ENCODE measurements at regions not wholly inside any gene's neighbourhood (a gene's known extent, or its start where the extent isn't known, plus 50 kb on each side); places are given as distances from the start of the nearest gene placed in this dataset.
"Not testable (repeated sequence)": the region's sequence is repeated elsewhere in the genome, so short reads cannot be mapped to it uniquely, and the experiment has no call there.

DNA sequence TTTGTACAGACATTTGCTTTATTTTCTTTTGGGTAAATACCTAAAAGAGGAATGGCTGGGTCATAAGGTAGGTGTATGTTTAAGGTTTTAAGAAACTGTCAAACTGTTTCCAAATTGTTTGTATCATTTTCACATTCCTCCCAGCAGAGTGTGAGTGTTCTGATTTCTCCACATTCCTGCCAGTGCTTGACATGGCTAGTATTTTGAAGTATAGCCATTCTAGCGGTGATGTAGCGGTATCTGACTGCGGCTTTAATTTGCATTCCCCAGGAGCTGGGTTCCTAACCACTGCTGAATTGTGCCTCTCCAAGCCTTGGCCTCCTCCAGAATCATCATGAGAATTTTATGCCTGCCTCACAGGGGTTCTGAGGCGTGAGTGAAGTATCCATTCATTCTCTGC, 61.8 kb upstream of the ARL4C start:
- no peak overlapping the region for H3K27ac ChIP-seq (ENCODE audit: insufficient read depth, low read length, poor library complexity, severe bottlenecking)
- Mint-ChIP-seq H3K9me3 (peaks cover 0 to 9% (median 2%) of the 10 kb centered on the region in 7 donors), H3K4me1 (peaks cover 0 to 4% (median 0%) of the 10 kb centered on the region in 4 donors), H3K27ac (no peak overlapping the region), H3K27me3 (peaks cover 16% of the 10 kb centered on the region), H3K4me3 (no peak overlapping the region), H3K36me3 (no peaks in the 10 kb centered on the region)
- DNase-seq = no peak
- no peaks in the 10 kb centered on the region for H3K9me3 ChIP-seq (ENCODE audit: control insufficient read depth in 2 of 2, low read length in 2 of 2)
- H3K4me1 ChIP-seq (ENCODE audit: control insufficient read depth, insufficient read depth, low read length, poor library complexity, severe bottlenecking) = no peaks in the 10 kb centered on the region
- H3K36me3 ChIP-seq (ENCODE audit: control insufficient read depth, insufficient read depth, low read length) = no peaks in the 10 kb centered on the region
- no peak for ATAC-seq (ENCODE audit: low read depth in 2 of 2)
- H3K27me3 ChIP-seq (ENCODE audit: control insufficient read depth, insufficient read depth, low read length) = no peaks in the 10 kb centered on the region
- no peak overlapping the region for H3K4me3 ChIP-seq (ENCODE audit: low read depth, low read length)

DNA sequence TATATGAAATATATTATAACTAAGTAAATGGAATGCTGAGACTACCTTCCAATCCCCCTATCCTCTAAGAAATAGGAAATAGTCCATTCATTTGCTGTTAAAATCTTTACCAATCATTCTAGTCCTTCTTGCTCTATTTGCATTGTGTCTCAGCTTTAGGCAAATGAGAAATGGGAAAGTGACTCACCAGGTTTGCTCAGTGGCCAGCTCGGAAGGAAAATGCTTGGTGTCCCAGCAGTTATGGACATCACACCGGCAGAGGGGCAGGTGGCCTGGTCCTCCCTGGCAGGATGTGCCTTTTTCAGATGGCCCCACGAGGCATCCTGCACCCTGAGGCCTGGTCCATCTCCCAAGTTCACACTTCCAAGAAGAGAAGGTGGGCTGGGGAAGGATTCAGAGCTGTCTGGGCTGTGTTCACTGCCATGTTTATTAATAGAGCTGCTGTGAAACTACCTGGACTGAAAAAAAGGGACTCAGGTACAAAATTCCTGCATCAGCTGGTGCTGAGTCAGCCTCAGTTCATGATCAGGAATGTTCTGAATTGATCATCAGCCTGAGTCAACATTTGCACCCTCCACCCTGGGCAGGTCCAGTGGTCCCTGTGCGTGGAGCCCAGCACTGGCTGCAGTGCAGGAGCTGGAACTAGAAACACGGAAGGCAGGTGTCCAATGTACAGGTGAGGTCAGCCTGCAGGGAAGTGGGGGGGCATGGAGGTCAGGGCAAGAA, 60.1 kb upstream of the ARL4C start:
- DNase-seq (no peak), ATAC-seq (ENCODE audit: low read depth in 2 of 2) (no peak)
- H3K4me1 Mint-ChIP-seq = peaks cover 0 to 4% (median 0%) of the 10 kb centered on the region in 4 donors
- no peaks in the 10 kb centered on the region for H3K4me1 ChIP-seq (ENCODE audit: control insufficient read depth, insufficient read depth, low read length, poor library complexity, severe bottlenecking)
- H3K36me3 Mint-ChIP-seq = no peaks in the 10 kb centered on the region
- peaks cover 0 to 9% (median 2%) of the 10 kb centered on the region in 7 donors for H3K9me3 Mint-ChIP-seq
- H3K36me3 ChIP-seq (ENCODE audit: control insufficient read depth, insufficient read depth, low read length) = no peaks in the 10 kb centered on the region
- no peak overlapping the region for H3K4me3 ChIP-seq (ENCODE audit: low read depth, low read length)
- H3K4me3 Mint-ChIP-seq = no peak overlapping the region
- H3K27ac Mint-ChIP-seq = no peak overlapping the region
- H3K27me3 Mint-ChIP-seq = peaks cover 16% of the 10 kb centered on the region
- H3K27ac ChIP-seq (ENCODE audit: insufficient read depth, low read length, poor library complexity, severe bottlenecking) = no peak overlapping the region
- H3K9me3 ChIP-seq (ENCODE audit: control insufficient read depth in 2 of 2, low read length in 2 of 2) = no peaks in the 10 kb centered on the region
- no peaks in the 10 kb centered on the region for H3K27me3 ChIP-seq (ENCODE audit: control insufficient read depth, insufficient read depth, low read length)

DNA sequence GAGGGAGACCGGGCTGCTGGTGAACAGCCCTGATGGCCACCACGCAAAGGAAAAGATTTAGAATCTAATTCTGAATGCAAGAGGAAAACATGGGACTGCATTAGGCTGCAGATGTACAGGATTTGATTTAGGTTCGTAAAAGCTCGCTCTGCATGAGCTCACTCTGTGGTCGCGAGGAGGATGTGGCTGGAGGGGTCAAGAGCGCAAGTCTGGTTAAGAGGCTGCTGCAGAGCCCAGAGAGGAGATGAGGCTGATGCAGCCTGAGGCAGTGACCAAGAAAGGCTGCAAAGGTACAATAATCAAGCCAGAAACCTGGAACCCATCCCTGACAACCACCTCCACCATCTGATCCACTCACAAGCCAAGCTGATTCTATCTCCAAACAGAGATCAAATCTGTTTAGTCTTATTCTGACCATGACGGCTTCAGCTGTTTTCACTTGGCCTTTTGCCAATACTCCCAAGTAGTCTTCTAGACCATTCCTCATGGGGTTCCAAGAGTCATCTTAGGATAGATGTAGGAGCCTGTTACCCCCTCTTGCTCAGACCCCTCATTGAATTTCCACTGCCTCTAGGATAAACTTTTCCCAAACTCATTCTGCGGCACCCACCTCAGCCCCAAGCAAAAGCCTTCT, 58.9 kb upstream of the ARL4C start:
- H3K27ac ChIP-seq (ENCODE audit: insufficient read depth, low read length, poor library complexity, severe bottlenecking) = no peak overlapping the region
- peaks cover 0 to 4% (median 2%) of the 10 kb centered on the region in 7 donors for H3K9me3 Mint-ChIP-seq
- no peak for DNase-seq
- H3K4me3 ChIP-seq (ENCODE audit: low read depth, low read length) = no peak overlapping the region
- no peak for ATAC-seq (ENCODE audit: low read depth in 2 of 2)
- no peaks in the 10 kb centered on the region for H3K36me3 Mint-ChIP-seq
- H3K27ac Mint-ChIP-seq = no peak overlapping the region
- no peaks in the 10 kb centered on the region for H3K4me1 ChIP-seq (ENCODE audit: control insufficient read depth, insufficient read depth, low read length, poor library complexity, severe bottlenecking)
- H3K36me3 ChIP-seq (ENCODE audit: control insufficient read depth, insufficient read depth, low read length) = no peaks in the 10 kb centered on the region
- H3K9me3 ChIP-seq (ENCODE audit: control insufficient read depth in 2 of 2, low read length in 2 of 2) = no peaks in the 10 kb centered on the region
- peaks cover 7% of the 10 kb centered on the region for H3K27me3 Mint-ChIP-seq
- peaks cover 0 to 4% (median 0%) of the 10 kb centered on the region in 4 donors for H3K4me1 Mint-ChIP-seq
- H3K27me3 ChIP-seq (ENCODE audit: control insufficient read depth, insufficient read depth, low read length) = no peaks in the 10 kb centered on the region
- H3K4me3 Mint-ChIP-seq = no peak overlapping the region

DNA sequence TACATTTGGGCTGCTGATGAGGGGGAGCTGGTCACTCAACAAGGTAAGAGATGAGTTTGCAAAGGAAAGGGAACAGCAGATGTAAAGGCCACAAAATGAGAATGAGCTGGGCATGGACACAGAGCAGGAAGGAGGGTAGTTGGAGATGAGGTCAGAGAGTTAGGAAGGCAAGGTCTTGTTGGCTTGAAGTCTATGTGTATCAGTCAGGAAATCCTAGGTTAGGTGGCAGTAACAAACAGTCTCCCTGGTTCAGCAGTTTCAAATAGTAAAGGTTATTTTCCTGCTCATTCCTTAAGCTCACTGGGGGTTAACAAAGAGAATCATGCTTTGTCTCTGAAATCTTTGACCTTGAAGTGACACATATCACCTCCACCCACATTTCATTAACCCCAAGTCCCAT, 58.3 kb upstream of the ARL4C start:
- H3K9me3 ChIP-seq (ENCODE audit: control insufficient read depth in 2 of 2, low read length in 2 of 2) = no peaks in the 10 kb centered on the region
- H3K9me3 Mint-ChIP-seq = peaks cover 0 to 3% (median 2%) of the 10 kb centered on the region in 7 donors
- no peak overlapping the region for H3K27ac ChIP-seq (ENCODE audit: insufficient read depth, low read length, poor library complexity, severe bottlenecking)
- H3K27me3 Mint-ChIP-seq = peaks cover 6% of the 10 kb centered on the region
- peaks cover 3% of the 10 kb centered on the region for H3K27me3 ChIP-seq (ENCODE audit: control insufficient read depth, insufficient read depth, low read length)
- H3K4me1 Mint-ChIP-seq = peaks cover 0 to 4% (median 2%) of the 10 kb centered on the region in 4 donors
- H3K4me3 Mint-ChIP-seq = no peak overlapping the region
- ATAC-seq (ENCODE audit: low read depth in 2 of 2) (no peak), DNase-seq (no peak)
- H3K4me1 ChIP-seq (ENCODE audit: control insufficient read depth, insufficient read depth, low read length, poor library complexity, severe bottlenecking) = no peaks in the 10 kb centered on the region
- H3K36me3 Mint-ChIP-seq = no peaks in the 10 kb centered on the region
- peak overlapping the region in 1 of 3 donors; percentile 88 for H3K27ac Mint-ChIP-seq
- no peak overlapping the region for H3K4me3 ChIP-seq (ENCODE audit: low read depth, low read length)
- no peaks in the 10 kb centered on the region for H3K36me3 ChIP-seq (ENCODE audit: control insufficient read depth, insufficient read depth, low read length)

DNA sequence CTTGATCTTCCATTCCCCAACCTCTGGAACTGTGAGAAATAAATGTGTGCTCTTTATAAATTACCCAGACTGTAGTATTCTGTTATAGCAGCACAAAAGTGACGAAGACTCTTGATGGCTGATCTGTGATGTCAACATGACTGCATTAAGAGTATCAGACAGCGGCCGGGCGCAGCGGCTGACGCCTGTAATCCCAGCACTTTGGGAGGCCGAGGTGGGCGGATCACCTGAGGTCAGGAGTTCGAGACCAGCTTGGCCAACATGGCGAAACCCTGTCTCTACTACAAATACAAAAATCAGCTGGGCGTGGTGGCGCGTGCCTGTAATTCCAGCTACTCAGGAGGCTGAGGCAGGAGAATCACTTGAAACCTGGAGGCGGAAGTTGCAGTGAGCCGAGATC, 56.3 kb upstream of the ARL4C start:
- H3K4me1 ChIP-seq (ENCODE audit: control insufficient read depth, insufficient read depth, low read length, poor library complexity, severe bottlenecking); H3K36me3 Mint-ChIP-seq; ATAC-seq (ENCODE audit: low read depth in 2 of 2); H3K4me1 Mint-ChIP-seq; H3K4me3 Mint-ChIP-seq; H3K27me3 ChIP-seq (ENCODE audit: control insufficient read depth, insufficient read depth, low read length); H3K9me3 Mint-ChIP-seq; H3K27ac Mint-ChIP-seq; H3K9me3 ChIP-seq (ENCODE audit: control insufficient read depth in 2 of 2, low read length in 2 of 2); H3K36me3 ChIP-seq (ENCODE audit: control insufficient read depth, insufficient read depth, low read length); H3K27ac ChIP-seq (ENCODE audit: insufficient read depth, low read length, poor library complexity, severe bottlenecking); H3K4me3 ChIP-seq (ENCODE audit: low read depth, low read length); DNase-seq: not testable (repeated sequence)
- peaks cover 21% of the 10 kb centered on the region for H3K27me3 Mint-ChIP-seq

DNA sequence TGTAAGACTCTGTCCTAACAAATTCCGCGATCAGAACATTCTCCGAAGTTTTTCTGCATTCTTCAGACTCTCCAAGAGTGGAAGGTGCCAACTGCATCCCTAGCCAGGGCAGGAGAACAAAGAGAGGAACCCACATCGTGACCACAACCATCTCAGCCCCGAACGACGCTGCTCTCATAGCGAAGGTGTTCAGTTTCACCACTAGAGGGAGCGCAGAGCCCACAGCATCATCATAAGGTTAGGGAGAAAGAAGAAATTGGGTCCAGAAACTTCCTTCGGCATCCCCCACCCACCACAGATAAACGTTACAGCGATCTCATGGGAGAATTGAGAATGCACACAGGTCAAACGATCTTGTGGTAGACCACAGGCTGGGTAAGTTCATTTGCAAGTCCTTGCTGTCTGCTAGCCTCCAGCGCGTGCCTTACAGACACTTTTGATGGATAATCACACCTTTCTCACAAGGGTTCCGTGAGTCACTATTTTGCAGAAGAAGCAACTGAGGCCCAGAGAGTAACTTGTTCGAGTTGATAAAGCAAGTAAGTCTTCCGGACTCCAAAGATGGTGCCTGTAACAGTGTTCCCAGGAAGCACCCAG, 53.7 kb upstream of the ARL4C start:
- Histone ChIP-seq H3K36me3 (ENCODE audit: control insufficient read depth, insufficient read depth, low read length) (no peaks in the 10 kb centered on the region), H3K9me3 (ENCODE audit: control insufficient read depth in 2 of 2, low read length in 2 of 2) (no peaks in the 10 kb centered on the region), H3K27me3 (ENCODE audit: control insufficient read depth, insufficient read depth, low read length) (peaks cover 13% of the 10 kb centered on the region), H3K27ac (ENCODE audit: insufficient read depth, low read length, poor library complexity, severe bottlenecking) (no peak overlapping the region), H3K4me3 (ENCODE audit: low read depth, low read length) (no peak overlapping the region), H3K4me1 (ENCODE audit: control insufficient read depth, insufficient read depth, low read length, poor library complexity, severe bottlenecking) (no peaks in the 10 kb centered on the region)
- peaks cover 0 to 3% (median 0%) of the 10 kb centered on the region in 7 donors for H3K9me3 Mint-ChIP-seq
- DNase-seq = peak; percentile 14 to 65 (median 55)
- no peak overlapping the region for H3K27ac Mint-ChIP-seq
- no peaks in the 10 kb centered on the region for H3K36me3 Mint-ChIP-seq
- no peak overlapping the region for H3K4me3 Mint-ChIP-seq
- peak; percentile 61 to 77 for ATAC-seq (ENCODE audit: low read depth in 2 of 2)
- peaks cover 41% of the 10 kb centered on the region for H3K27me3 Mint-ChIP-seq
- H3K4me1 Mint-ChIP-seq = peaks cover 0 to 3% (median 2%) of the 10 kb centered on the region in 4 donors

DNA sequence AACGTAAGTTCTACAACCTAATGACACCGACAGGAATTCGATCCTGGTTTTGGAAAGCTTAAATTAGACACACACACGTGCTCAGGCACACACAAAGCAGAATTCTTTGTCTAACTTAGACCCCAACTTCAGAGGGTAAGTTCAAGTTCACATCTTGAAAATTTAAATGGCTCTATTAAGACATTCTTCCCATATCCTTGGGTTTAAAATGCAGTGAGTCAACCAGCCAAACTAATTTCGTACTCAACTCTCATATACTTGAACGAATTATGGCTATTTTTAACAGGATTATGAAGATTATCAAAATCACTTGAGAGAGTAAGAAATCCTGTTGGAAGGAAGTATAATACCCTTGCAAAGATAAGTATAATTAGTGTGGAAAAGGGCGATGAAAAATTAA, 53.2 kb upstream of the ARL4C start:
- Histone ChIP-seq H3K36me3 (ENCODE audit: control insufficient read depth, insufficient read depth, low read length) (no peaks in the 10 kb centered on the region), H3K4me1 (ENCODE audit: control insufficient read depth, insufficient read depth, low read length, poor library complexity, severe bottlenecking) (peaks cover 1% of the 10 kb centered on the region), H3K9me3 (ENCODE audit: control insufficient read depth in 2 of 2, low read length in 2 of 2) (no peaks in the 10 kb centered on the region), H3K4me3 (ENCODE audit: low read depth, low read length) (no peak overlapping the region), H3K27me3 (ENCODE audit: control insufficient read depth, insufficient read depth, low read length) (peaks cover 13% of the 10 kb centered on the region), H3K27ac (ENCODE audit: insufficient read depth, low read length, poor library complexity, severe bottlenecking) (no peak overlapping the region)
- H3K4me1 Mint-ChIP-seq = peaks cover 0 to 4% (median 2%) of the 10 kb centered on the region in 4 donors
- no peaks in the 10 kb centered on the region for H3K36me3 Mint-ChIP-seq
- H3K27ac Mint-ChIP-seq = no peak overlapping the region
- no peak for DNase-seq
- H3K9me3 Mint-ChIP-seq = peaks cover 0 to 2% (median 0%) of the 10 kb centered on the region in 7 donors
- ATAC-seq (ENCODE audit: low read depth in 2 of 2) = no peak
- no peak overlapping the region for H3K4me3 Mint-ChIP-seq
- H3K27me3 Mint-ChIP-seq = peaks cover 45% of the 10 kb centered on the region

Measured in CD4-positive, CD25-positive, alpha-beta regulatory T cell (primary cell).